GM21447 (cell line): ENCODE measurements at regions not wholly inside any gene's neighbourhood (a gene's known extent, or its start where the extent isn't known, plus 50 kb on each side); places are given as distances from the start of the nearest gene placed in this dataset.
"Not testable (repeated sequence)": the region's sequence is repeated elsewhere in the genome, so short reads cannot be mapped to it uniquely, and the experiment has no call there.

ENCODE experiments used
- ATAC-seq: cut with Tn5 transposase; IDR thresholded peaks from one replicate; pipeline ENCODE4 v1.9.1; 2021; ENCODE audit not compliant: unreplicated experiment

DNA sequence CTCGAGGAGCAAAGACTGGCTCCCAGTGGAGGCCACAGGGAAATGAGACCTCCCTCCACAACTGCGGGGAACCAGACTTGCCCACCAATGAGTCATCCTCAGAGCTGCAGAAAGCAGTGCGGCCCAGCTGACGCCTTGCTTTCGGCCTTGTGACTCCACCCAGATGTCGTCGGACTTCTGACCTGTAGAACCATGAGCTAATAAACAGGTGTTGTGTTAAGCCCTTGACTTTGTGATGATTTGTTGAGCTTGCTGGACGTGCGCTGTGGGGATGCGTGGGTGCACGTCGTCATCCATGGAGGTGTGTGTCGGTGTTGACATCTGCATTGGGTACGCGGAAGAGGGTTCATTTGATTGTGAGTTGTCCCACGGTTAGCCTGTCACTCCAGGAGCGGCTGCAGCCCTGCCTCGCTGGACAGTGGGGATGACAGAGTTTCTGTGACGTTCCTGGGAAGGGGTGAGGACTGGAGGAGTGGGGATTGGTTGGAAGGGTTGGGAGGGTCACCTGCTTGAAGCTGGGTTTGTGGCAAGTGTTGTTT lies 154.1 kb downstream of the SH3BP4 start:
- ATAC-seq, result no peak

DNA sequence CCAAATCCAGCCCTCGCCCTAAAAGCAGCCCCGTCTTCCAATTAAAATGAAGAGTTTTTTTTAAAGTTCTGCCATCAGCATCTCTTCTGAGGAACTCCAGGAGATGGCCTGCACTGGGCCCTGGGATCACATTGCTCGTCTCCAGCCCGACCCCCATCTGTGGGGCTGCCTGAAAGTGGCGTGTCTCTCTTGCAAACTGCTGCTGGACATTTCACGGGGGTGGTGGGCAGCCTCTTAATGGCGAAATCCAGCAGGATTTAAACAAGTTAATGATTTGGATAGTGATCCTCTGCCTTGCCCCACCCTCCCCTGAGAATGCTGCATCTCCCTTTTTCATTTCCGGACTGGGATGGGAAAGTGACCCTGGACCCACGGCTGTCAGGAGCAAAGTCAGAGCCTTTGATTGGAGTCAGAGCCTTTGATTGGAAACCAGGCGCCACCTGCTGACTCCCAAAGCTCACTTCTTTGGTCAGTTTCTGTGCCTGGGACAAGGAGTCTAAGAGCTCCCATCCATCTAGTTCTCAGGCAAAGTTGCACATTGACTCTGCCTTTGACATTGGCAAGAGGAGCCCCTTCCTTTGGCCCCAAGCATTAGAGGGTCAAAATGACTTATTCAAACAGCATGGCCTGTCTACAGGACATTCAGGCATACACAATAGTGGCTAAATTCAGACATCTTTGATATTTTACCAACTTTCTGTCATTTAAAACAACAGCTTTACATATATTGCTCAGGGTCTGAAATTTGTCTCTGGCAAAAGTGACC lies 155.2 kb downstream of the SH3BP4 start:
- no peak for ATAC-seq

DNA sequence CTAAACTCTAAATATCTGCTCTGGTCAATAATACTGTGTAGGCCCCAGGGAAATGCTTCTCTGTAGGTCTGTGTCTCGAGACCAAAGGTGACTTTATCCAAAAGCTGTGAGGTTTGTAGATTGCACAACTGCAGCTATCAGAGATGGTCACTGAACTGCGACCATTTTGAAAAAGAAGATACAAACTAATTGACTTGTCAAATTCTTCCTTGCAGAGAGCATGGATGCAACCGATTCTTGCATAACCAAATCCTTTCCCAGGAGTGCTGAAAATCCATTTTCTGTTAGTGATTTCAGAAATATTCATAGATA lies 155.8 kb downstream of the SH3BP4 start:
- ATAC-seq, result no peak

DNA sequence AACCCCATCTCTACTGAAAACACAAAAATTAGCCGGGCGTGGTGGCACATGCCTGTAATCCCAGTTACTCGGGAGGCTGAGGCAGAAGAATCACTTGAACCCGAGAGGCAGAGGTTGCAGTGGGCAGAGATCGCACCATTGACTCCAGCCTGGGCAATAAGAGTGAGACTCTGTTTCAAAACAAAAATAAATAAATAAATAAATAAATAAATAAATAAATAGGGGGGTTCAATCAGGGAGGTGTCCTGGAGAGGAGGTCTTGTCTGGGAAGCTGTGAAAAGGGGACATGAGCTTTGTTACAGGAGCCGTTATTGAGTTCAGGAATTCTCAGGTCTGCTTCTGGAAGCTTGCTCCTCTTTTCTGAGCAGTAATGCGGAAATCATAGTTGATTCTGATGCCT lies 157.7 kb downstream of the SH3BP4 start:
- not testable (repeated sequence) for ATAC-seq

DNA sequence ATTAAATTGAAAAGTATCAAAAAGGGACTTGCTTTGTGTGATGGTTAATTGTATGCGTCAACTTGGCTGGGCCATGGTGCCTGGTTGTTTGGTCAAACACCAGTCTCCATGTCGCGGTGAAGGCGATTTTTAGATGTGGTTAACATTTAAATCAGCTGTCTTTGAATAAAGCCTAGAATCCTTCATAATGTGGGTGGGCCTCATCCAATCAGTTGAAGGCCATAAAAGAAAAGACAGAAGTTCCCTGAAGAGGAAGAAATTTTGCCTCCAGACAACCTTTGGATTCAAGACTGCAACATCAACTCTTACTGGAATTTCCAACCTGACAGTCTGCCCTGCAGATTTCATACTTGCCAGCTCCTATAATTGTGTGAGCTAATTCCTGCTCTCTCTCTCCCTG lies 160.5 kb downstream of the SH3BP4 start:
- ATAC-seq, result no peak

DNA sequence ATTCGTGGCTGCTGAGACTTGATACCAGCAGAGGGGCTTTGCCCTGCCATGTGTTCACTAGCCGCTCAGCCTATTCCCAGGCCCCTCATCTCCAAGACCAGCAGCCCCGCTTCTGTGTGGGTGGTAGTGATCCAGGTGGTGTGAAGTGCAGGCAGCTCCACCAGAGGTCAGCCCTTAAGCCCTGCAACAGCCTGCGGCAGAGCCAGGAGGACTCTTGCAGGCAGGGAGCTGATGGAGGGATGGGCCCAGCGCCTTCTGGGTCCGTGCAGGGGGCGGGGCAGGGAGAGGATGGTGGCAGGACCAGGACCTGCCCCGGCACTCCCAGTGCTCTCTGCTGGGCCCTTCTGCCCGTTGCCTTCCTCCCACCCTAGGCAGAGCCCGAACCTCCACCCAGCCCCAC lies 162.0 kb downstream of the SH3BP4 start:
- ATAC-seq, result no peak

DNA sequence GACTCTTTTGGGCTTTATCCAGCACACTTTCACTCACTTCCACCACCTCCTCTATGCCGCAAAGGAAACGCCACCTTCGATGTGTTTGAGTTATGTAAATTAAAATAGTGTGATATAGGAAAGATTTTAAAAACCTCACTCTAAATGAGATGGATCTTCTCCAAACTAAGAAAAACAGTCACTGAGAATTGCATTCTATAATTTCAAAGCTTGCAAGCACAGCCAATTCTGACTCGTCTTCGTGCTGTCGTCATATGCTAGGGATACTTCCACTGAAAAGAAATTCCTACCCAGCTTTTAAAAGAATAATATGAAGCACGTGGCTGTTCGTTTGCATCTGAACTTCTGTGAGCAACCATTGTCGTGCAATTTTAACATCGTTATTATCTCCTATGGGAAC lies 162.5 kb downstream of the SH3BP4 start:
- no peak for ATAC-seq

DNA sequence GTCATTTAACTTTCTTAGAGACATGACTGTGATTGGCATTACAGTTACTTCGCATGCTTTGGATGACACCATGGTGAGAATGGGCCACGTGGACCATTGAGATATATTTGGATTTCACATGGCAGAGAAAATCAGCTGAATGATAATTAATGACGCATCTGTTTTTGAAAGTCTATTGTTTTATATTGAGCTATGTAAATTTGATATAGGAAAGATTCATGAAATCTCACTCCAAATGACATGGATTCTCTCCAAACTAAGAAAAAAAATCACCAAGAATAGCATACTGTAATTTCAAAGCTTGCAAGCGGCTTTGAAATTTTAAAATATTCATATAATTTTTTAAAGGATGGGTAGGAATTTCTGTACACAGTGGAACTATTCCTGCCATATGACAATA lies 163.7 kb downstream of the SH3BP4 start:
- ATAC-seq, result no peak

DNA sequence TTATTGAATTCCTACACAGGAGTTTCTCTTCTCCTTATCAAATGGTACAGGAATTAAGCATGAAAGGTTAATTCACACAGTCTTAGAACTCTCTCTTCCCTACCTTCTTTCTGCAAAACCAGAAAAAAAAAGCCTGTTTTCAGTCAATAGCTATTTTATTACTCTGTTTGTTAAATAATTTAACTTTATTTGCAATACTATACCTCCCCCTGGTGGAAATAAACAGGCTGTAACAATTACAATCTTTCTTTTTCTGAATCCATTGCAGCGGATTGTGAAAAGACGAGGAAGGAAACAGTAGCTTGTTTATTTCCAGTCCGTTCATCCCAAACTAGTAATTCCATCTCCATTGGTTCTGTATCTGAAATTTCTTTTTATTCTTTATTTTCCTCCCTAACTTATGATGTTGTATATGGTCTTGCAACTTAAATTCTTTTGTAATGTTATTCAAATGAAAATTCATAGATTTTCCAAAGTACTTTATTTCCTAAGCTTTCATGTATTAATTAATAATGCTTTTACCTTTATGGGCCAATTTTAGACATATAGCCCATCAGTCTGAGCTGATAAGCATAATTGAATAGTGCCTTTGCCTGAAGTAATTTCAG lies 165.2 kb downstream of the SH3BP4 start:
- ATAC-seq, result no peak

DNA sequence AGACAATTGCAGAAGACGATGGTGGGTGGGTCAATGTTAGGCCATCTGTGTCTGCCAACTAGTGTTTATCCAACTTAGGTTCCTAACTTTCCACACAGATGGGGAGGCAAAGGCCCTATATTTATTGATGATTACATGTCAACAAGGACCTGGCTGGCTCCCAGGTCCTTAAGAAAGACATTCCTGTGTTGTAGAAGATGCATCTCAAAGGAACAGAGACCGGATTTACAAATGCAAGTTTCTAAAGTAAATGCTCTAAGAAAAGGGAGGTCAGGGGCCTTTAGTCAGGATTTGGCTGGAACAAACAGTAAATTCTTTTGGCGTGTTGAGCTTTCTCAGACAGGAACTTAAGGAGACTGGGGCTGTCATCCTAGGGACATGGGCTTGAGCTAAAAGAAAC lies 175.0 kb downstream of the SH3BP4 start:
- ATAC-seq, result no peak

DNA sequence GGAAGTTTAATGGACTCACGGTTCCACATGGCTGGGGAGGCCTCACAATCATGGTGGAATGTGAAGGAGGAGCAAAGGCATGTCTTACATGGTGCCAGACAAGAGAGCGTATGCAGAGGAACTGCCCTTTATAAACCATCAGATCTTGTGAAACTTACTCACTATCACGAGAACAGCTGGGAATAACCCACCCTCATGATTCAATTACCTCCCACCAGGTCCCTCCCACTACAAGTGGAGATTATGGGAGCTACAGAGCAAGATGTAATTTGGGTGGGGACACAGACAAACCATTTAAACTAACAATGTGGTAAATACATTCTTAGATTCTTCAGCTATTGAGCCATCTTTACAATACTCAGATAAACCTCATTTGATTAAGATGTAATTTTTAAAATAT lies 176.1 kb downstream of the SH3BP4 start:
- no peak for ATAC-seq

DNA sequence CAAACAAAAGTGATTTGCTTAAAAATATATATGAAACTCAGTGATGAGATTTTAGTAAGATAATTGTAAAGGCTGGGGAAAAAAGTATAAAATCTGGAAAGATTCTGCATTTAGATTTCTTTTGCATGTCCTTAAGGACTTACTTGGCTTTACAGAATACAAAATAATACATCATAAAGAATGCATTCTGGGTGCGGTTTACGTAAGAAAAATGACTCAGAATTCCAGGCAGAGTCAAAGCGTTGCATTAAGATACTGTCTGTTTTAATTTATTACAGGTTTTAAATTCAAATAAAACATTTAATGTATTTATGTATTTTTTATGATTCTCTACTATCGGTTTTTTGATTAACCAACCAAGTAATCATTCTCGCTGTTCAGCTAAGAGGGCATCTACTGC lies 178.0 kb downstream of the SH3BP4 start:
- ATAC-seq, result no peak

DNA sequence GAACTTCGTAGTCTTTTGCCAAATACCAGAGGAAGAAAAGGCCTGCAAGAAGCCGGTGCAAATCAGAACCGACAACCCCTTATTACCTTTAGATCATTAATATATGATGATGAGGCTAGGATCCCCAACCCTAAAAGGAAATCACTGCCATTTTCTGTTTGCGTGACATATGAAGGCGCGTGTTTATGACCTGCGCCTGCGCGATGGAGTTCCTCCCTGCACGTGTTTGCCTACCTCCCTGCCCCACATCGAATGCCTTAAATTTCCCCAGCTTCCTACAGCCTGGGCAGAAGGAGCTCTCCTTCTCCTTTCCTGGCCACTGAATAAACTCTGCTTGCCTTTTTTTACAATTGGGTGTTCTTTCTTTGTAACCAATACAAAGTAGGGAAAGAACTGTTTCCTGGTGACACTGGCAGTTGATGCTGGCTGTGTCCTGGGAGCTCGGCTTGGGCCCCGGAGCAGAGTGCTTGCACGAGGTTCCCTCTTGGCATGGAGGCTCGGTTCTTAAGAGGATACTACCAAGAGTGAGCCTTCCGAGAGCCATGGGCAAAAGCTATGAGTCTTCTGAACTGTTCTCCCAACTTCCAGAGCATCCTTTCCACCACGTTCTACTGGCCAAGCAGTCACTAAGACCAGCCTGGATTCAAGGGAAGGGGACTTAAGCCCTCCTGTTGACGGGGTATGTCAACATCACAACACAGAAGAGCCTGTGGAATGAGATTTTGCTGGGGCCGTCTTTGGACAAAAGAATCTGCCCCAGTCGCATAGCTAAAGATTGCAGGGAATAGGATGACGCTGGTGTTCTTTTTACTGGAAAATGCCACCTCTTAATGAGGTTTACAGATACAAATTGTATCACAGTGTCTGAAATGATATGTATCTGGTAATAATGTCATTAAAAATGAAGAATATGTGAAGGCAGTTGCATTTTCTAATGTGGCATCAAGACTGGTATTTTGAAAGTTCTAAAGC lies 179.8 kb downstream of the SH3BP4 start:
- ATAC-seq, result no peak

DNA sequence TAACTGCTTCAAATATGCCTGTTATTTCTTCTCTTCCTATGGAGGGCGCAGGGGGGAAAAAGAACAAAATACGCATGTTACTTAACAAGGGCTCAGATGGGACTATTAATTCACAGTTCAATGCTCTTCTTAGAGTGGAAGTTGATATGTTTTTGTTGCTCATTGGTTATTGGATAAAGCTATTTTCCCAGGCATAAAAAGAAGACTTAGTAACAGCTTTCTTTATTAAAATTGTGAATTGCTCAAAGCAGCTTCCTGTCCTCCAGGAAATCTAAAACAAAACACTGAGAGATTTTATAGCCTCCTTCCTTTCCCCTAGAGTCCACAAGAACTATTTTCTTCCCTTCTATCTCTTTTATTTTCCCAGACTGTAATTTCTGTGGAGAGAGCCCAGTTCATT lies 180.8 kb downstream of the SH3BP4 start:
- no peak for ATAC-seq

DNA sequence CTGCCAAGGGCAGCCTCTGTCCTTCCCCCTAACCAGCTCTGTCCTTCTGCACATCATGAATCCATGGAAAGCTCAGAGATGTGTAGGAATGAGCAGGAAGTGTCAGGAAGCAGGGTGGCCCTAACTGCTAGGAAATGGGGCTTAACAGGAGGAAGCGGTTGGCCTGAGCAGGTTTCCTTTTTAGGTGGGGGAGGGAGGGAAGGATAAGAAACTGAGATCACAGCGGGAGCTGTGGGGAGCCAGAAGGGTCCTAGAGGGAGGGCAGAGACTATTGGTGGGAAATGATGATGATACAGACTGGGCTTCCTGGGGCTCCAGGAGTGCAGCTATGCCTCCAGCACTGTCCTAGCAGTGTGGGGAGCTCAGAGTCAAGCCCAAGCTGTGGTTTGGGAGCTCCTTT lies 182.0 kb downstream of the SH3BP4 start:
- ATAC-seq, result no peak

DNA sequence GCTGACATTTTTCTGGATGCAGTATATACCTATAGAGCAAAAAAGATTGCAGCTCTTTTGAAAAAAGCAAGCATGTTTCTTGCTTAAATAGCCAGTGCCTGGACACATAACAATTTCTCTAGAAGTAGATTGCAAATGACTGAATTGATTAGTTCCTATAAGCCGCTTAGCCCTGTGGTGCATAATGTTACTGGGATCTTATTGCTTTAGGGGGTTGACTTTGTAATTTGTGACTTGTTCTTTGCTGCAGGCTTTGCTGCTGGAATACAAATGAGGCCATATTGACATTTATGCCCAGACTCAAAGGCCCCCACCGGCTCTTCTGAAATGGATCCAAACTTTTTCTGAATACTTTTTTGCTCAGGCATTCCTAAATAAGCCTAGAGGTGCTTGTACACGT lies 182.6 kb downstream of the SH3BP4 start:
- ATAC-seq, result no peak

DNA sequence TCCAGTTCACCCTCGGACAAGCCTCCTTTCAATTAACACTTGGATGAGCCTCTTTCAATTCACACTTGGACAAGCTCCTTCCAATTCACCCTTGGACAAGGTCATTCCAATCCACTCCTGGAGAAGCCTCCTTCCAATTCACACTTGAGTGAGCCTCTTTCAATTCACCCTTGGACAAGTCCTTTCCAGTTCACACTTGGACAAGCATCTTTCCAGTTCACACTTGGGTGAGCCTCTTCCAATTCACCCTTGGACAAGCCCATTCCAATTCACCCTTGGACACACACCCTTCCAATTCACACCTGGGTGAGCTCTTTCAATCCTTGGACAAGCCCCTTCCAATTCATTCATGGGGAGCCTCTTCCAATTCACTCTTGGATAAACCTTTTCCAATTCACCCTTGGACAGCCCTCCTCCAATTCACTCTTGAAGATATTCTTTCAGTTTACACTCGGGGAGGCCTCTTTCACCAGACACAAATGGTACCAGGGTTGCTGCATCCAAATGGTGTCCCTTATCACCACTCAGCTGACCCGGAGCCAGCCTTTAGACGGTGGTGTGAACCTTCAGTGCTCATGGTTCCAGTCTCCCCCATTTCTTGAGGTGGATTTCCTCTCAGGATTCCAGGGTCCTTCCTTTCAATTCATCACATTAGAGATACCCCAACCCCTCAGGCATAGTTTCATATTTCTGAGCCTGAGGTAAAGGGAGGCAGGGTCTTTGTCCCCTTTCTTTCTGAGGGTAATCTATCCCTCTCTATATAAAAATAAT lies 183.6 kb downstream of the SH3BP4 start:
- ATAC-seq, result no peak

DNA sequence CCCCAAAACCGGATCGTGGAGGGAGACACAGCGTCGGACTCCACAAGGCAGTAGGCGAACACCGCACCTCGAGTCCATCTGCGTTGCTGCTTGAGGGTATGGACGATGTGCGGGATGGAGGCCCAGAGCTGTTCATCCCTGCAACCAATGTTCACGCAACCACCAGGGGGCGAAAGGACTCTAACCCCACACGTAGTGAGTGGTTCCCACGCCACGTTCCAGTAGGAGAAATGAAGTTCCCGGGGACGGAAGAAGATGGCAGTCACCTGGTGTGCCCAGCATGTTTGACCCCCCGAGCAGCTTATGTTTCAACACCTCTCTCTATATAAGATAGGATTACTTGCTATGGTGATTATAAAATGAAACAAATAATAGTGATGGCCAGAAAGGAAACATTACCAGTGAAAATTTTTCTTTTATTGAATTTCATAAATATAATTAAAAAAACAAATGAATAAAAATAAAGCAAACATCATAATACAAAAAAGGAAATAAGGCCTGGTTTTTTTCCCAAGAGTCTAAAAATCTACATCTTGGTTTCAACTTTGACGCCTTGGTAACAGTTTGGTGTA lies 184.3 kb downstream of the SH3BP4 start:
- no peak for ATAC-seq

DNA sequence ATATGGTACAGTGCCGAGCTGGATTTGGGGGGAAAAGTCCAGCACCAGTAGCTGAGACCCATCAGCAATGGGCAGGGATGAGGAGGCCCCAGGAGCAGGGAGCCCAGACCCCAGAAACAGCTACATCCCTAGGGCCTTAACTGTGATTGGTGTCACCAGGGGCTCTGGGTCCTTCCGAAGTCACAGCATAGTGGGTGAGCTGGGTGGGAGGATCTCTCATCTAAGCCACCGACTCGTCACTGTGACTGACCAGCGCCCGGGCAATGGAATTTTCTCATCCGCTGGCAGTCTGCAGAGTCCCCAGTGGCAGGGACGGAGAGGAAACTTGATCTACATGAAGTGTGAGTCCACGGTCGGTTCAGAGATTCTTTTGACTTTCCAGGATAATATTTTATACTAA lies 186.5 kb downstream of the SH3BP4 start:
- no peak for ATAC-seq

DNA sequence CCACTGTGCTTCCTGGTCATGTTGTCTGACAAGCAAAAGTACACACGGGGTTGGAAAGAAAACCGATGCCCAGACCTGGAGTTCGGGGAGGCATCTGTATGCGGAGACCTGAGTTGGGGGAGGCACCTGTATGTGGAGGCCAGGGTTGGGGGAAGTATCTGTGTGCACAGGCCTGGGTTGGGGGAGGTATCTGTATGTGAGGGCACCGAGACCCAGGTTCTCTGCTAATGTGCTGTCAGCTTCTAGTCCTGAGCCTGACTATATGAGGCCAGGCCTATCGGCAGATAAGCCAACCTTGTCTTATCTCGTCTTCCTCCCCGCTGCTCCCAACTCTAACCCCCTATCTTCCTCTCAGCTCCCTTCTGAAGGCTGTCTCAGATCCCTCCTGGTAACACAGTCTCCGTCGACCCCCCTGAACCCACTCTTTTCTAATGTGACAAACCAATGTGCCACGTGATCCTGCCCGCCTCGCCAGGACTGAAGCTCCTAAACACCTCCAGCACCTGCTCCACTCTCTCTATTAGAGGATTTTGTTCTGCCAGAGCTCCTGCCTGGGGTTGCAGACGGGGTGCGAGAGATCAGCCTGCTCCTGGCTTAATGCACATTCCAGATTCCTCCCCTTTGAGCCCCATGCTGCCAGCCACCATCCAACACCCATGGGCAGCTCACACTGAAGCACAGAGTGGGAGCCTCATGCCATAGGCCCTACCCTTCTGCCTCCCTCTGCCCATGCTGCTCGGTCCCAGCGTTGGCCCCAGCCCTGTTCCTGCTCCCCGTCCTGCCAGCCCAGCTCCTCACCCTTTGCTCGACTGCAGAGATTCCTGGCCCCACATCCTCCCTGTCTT lies 188.4 kb downstream of the SH3BP4 start:
- no peak for ATAC-seq
